ENCODE measurements at regions not wholly inside any gene's neighbourhood (a gene's known extent, or its start where the extent isn't known, plus 50 kb on each side); places are given as distances from the start of the nearest gene placed in this dataset.

GRCh38 chr2:133780099-133780996, 212.1 kb upstream of the NCKAP5 start:
- TF ChIP-seq EZH2phosphoT487 (IDR thresholded peaks at IDR 0.05; ENCODE audit: borderline replicate concordance, low read depth, low read length) (no peak), CTCF (conservative IDR thresholded peaks at IDR 0.05; ENCODE audit: low read length) (peak; percentile 91)
- CTCF ChIA-PET (ENCODE audit: unreplicated experiment) = no interaction called here
- no peaks in the 10 kb centered on the region for H3K36me3 ChIP-seq (ENCODE audit: insufficient read depth, low read length)
- DNase-seq (ENCODE audit: low spot score) = peak; percentile 56
- no peaks in the 10 kb centered on the region for H3K9me2 ChIP-seq (ENCODE audit: insufficient read depth, low read length)
- intact Hi-C loops (cut with micrococcal nuclease; ENCODE audit: unreplicated experiment) = no loop called here
- H3K4me3 ChIP-seq (ENCODE audit: low read depth, low read length, poor library complexity, severe bottlenecking) = no peak overlapping the region
- BruUV-seq (replicated peaks) = no TSS peak
- no peak overlapping the region for H3K4me2 ChIP-seq (ENCODE audit: low read length)
- no peaks in the 10 kb centered on the region for H3K9me3 ChIP-seq (ENCODE audit: low read length)
- no peaks in the 10 kb centered on the region for H3K4me1 ChIP-seq (ENCODE audit: insufficient read depth, low read length, poor library complexity, severe bottlenecking)
- no peaks in the 10 kb centered on the region for H4K20me1 ChIP-seq (ENCODE audit: insufficient read depth, low read length)
- POLR2A ChIA-PET = no interaction called here
- H3K27ac ChIP-seq (ENCODE audit: low read depth, low read length, poor library complexity, severe bottlenecking) = no peak overlapping the region
- no peaks in the 10 kb centered on the region for H3K79me2 ChIP-seq (ENCODE audit: insufficient read depth, low read depth, low read length)
- no peak overlapping the region for H2AFZ ChIP-seq (ENCODE audit: low read length)

DNA sequence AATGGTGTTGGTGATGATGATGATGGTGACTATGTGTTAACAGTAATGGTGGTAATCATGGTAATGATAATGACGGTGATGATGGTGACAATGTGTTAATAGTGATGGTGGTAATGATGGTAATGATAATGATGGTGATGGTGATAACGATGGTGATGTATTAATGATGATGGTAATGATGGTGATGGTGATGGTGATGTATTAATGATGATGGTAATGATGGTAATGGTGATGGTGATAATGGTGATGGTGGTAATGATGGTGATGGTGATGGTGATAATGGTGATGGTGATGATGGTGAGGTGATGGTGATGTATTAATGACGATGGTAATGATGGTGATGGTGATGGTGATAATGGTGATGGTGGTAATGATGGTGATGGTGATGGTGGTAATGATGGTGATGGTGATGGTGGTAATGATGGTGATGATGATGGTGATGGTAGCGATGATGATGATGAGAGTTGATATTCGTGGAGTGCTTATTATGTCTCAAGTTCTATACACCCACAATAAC, 212.8 kb upstream of the NCKAP5 start:
- ChIA-PET POLR2A (no interaction called here), CTCF (ENCODE audit: unreplicated experiment) (no interaction called here)
- Histone ChIP-seq H2AFZ (ENCODE audit: low read length) (no peak overlapping the region), H3K27ac (ENCODE audit: low read depth, low read length, poor library complexity, severe bottlenecking) (no peak overlapping the region), H4K20me1 (ENCODE audit: insufficient read depth, low read length) (no peaks in the 10 kb centered on the region), H3K4me3 (ENCODE audit: low read depth, low read length, poor library complexity, severe bottlenecking) (no peak overlapping the region), H3K9me3 (ENCODE audit: low read length) (no peaks in the 10 kb centered on the region), H3K4me2 (ENCODE audit: low read length) (no peak overlapping the region), H3K9me2 (ENCODE audit: insufficient read depth, low read length) (no peaks in the 10 kb centered on the region), H3K36me3 (ENCODE audit: insufficient read depth, low read length) (no peaks in the 10 kb centered on the region), H3K79me2 (ENCODE audit: insufficient read depth, low read depth, low read length) (no peaks in the 10 kb centered on the region), H3K4me1 (ENCODE audit: insufficient read depth, low read length, poor library complexity, severe bottlenecking) (no peaks in the 10 kb centered on the region)
- no TSS peak for BruUV-seq (replicated peaks)
- TF ChIP-seq EZH2phosphoT487 (IDR thresholded peaks at IDR 0.05; ENCODE audit: borderline replicate concordance, low read depth, low read length) (no peak), CTCF (conservative IDR thresholded peaks at IDR 0.05; ENCODE audit: low read length) (no peak)
- intact Hi-C loops (cut with micrococcal nuclease; ENCODE audit: unreplicated experiment) = no loop called here
- no peak for DNase-seq (ENCODE audit: low spot score)

DNA sequence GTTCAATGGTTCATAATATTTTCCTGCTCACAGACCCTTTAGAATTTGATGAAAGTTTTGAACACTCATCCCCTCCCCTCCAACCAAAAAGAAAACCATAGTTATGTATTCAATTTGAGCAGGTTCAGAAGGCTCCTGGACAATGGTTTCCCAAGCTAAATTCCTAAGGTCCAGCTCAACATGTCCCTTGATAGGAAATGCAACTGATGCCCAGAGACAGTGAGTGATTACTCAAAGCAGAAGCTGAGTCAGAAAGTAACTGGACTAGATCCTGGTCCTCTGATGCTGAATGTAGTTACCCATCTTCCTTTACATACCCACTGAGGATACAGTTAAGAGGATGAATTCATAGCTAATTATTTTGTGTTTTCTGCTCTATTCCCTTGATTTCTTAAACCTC, 218.9 kb upstream of the NCKAP5 start:
- intact Hi-C loops (cut with micrococcal nuclease; ENCODE audit: unreplicated experiment) = no loop called here
- POLR2A ChIA-PET = no interaction called here
- no peak for DNase-seq (ENCODE audit: low spot score)
- Histone ChIP-seq H3K4me1 (ENCODE audit: insufficient read depth, low read length, poor library complexity, severe bottlenecking) (no peaks in the 10 kb centered on the region), H3K4me2 (ENCODE audit: low read length) (no peak overlapping the region), H2AFZ (ENCODE audit: low read length) (no peak overlapping the region), H3K36me3 (ENCODE audit: insufficient read depth, low read length) (no peaks in the 10 kb centered on the region), H3K9me2 (ENCODE audit: insufficient read depth, low read length) (no peaks in the 10 kb centered on the region), H3K27ac (ENCODE audit: low read depth, low read length, poor library complexity, severe bottlenecking) (no peak overlapping the region), H3K9me3 (ENCODE audit: low read length) (no peaks in the 10 kb centered on the region), H3K79me2 (ENCODE audit: insufficient read depth, low read depth, low read length) (no peaks in the 10 kb centered on the region), H4K20me1 (ENCODE audit: insufficient read depth, low read length) (no peaks in the 10 kb centered on the region), H3K4me3 (ENCODE audit: low read depth, low read length, poor library complexity, severe bottlenecking) (no peak overlapping the region)
- no peak for TF ChIP-seq CTCF (conservative IDR thresholded peaks at IDR 0.05; ENCODE audit: low read length)
- no peak for TF ChIP-seq EZH2phosphoT487 (IDR thresholded peaks at IDR 0.05; ENCODE audit: borderline replicate concordance, low read depth, low read length)
- no TSS peak for BruUV-seq (replicated peaks)
- CTCF ChIA-PET (ENCODE audit: unreplicated experiment) = no interaction called here
